ENCODE measurements at regions not wholly inside any gene's neighbourhood (a gene's known extent, or its start where the extent isn't known, plus 50 kb on each side); places are given as distances from the start of the nearest gene placed in this dataset.
"Not testable (repeated sequence)": the region's sequence is repeated elsewhere in the genome, so short reads cannot be mapped to it uniquely, and the experiment has no call there.

DNA sequence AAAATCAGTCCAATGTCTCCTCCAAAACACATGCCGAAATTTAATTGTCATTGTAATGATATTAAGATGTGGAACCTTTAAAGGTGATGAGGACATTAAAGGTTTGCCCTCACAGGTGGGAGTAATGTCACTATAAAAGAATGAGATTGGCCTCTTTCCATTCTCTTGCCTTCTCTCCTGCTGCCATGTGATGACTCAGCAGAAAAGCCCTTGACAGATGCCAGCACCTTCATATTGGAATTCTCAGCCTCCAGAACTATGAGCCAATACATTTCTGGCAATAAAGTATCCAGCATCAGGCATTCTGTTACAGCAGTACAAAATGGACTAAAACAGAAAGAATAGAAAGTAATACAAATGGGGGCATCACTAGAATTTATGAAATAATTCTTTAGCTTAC, 609.7 kb downstream of the SLC16A7 start:
- no peak for DNase-seq

DNA sequence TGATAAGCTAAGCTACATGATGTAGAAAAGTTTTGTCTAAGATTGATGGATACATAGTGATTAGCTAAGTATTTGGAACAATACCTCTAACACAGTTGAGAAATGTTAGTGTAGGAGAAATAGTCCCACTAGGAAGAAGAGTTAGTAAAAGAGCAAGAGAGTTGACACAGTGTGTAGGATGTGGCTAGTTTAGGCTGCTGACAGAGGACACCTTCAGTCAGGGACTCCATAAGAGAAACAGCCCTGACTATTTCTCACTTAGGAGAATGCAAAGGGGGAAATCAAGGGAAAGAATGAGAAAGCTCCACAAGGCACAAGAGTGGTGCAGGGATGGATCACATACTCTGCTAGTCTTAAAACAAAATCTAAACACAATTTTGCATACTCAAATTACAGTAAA, 613.7 kb downstream of the SLC16A7 start:
- DNase-seq = no peak

DNA sequence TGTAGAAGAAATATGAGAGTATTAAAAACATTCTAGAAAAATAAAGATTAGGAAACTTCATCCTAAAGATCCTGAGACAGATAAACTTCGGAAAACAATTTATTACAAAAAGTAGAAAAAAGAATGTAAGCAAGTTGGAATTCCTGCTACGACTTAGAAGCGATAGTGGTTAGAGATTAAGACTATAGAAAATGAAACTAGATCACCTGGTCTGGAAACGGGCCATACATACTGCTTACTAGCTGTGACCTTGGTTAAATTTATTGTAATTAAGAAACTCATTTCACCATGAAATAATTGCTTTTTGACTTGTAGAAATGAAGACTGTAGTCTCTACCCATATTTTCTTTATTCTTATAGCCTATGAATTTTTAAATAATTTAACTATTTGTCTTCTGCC, 614.1 kb downstream of the SLC16A7 start:
- DNase-seq = no peak

DNA sequence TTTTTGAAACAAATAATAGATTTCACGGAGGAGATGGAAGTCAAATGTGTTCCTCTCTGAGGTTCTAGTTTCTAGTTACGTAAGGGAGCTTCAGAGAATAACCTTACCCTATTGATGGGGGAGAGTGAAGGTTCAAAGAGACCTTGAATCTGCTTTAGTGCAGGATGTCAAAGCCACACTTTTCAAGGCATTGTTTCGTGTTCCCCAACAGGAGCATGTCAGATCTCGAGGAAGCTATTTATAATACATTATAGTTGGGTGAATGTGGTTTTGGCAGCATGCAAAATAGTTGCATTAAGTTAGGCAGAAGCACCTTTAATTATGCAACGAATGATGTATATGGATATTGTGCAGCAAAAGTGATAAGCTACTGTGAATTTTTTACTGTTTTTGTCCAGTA, 614.9 kb downstream of the SLC16A7 start:
- DNase-seq = no peak

DNA sequence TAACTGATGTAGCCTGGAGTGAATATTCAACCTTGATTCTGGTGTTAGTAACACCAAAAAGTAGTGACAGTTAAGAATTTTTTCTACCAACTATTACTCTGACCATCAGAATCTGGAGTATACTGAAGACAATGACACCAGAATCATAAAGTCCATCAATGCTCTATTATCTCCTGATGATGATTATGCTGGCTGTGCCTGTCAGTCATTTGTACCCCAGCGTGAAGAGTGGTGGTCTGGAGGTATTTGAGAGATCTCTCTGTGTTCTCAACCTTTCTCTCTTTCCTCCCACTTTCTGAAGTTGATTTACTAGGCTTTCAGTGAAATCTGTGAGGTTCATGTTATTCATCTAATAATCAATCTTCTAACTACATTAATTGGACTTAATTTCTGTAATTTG, 615.4 kb downstream of the SLC16A7 start:
- DNase-seq = no peak

DNA sequence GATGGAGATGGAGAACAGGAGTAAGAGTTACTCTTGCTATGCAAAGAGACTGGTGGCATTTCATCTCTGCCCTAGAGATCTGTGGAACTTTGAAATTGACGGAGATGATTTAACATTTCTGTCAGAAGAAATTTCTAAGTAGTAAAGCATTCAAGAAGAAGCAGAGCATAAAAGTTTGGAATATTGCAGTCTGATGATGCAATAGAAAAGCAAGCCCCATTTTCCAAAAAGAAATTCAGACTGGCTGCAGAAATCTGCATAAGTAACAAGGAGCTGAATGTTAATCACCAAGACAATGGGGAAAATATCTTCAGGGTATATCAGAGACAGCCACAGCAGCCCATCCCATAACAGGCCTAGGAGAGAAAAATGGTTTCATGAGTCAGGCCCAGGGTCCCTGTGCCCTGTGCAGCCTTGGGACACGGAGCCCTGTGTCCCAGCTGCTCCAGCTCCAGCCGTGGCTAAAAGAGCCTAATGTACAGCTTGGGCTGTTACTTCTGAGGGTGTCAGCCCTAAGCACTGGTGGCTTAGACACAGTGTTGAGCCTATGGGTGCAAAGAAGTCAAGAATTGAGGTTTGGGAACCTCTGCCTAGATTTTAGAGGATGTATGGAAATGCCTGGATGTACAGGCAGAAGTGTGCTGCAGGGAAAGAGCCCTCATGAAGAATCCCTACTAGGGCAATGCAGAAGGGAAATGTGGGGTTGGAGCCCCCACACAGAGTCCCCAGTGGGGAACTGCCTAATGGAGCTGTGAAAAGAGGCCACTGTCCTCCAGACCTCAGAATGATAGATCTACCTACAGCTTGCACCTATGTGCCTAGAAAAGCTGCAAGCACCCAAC, 616.6 kb downstream of the SLC16A7 start:
- no peak for DNase-seq

DNA sequence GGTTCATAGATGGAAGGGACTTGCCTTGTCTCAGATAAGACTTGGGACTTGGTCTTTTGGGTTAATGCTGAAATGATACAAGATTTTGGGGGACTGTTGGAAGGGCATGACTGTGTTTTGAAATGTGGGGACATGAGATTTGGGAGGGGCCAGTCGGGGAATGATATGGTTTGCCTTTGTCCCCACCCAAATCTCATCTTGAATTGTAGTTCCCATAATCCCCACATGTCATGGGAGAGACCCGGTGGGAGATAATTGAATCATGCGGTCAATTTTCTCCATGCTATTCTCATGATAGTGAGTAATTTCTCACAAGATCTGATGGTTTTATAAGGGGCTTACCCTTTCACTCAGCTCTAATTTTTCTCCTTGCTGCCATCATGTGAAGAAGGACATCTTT, 617.4 kb downstream of the SLC16A7 start:
- not testable (repeated sequence) for DNase-seq

DNA sequence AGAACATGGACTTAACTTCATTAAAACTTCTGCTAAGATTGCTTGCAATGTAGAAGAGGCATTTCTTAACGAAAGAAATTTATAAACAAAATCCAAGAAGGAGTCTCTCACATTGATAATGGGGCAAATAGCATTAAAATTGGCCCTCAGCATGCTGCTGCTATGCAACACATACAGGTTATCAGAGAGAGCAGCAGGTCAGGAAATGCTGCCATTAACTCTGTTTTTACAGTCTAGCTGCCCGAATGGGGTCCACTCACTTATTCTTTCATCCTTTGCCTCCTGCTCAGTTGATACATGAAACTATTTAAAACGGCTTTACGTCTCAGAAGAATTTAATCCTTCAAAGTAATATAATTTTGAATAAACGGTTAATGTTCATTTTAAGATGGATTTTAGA, 620.4 kb downstream of the SLC16A7 start:
- DNase-seq = no peak

DNA sequence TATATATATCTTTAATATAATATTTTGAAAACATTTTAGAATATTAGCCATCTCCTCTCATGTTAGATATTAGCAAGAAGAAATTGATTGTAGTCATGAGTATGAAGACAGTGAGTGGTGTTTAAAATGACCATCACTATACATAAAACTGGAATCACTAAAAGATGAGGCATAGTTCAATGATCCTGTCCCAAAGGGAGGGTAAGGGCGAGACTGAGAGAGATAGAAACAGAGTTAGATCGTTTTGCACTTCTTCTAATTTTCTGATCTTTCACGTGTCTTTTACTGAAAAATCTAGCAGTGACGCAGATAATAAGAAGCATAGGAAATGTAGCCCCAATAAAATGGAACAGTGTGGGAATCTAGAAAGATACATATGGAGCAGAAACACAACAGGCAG, 627.4 kb downstream of the SLC16A7 start:
- no peak for DNase-seq

DNA sequence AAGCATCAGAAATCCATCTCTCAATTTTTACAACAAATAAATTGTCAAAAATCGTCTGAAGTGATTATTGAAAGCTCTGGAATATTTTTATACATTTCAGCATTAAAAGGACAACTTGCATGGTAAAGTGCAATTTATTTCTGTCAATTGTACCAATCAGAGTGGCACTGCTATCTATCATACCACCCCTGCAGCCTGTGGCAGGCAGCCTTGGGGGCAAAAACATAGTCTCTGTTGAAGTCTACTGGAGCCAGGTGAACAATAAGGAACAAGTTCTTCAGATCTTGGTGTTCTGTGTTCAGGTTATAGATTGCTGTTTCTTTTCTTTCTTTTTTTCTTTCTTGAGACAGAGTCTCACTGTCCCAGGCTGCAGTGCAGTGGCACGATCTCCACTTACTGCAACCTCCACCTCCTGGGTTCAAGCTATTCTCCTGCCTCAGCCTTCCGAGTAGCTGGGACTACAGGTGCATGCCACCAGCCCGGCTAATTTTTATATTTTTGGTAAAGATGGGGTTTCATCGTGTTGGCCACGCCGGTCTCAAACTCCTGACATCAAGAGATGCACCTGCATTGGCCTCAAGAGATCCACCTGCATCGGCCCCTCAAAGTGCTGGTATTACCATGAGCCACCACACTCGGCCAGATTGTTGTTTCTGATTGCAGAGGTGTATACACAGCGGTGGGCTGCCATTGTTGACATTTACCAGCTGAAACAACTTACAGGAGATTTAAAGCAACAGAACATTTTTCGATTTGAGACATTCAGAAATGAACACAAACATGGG, 629.6 kb downstream of the SLC16A7 start:
- no peak for DNase-seq

DNA sequence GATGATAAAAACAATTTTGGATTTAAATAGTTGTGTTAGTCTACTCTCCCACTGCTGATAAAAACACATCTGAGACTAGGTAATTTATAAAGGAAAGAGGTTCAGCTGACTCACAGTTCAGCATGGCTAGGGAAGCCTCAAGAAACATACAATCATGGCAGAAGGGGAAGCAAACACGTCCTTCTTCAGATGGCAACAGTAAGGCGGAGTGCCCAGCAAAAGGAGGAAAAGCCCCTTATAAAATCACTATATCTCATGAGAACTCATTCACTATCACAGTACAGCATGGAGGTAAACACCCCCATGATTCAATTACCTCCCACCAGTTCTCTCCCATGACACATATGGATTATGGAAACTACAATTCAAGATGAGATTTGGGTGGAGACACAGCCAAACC, 632.1 kb downstream of the SLC16A7 start:
- no peak for DNase-seq

DNA sequence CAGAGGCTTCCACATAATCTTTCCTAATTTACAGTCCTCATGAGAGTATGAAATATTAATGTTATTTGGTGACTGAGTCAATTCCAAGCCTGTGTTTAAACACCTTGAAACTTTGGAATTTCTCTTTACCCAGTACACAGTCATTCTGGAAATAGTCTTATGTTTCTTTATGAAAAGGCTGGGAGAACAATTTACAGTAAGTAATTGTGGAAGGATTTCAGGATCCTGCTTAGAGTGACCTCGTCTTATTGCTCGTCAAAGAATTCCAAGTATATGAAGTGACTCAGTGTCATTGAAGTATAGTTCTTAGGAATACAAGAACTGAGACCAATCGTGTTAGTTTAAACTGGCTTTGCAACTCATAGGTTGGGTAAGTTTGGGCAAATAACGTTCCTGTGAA, 634.2 kb downstream of the SLC16A7 start:
- DNase-seq = no peak

DNA sequence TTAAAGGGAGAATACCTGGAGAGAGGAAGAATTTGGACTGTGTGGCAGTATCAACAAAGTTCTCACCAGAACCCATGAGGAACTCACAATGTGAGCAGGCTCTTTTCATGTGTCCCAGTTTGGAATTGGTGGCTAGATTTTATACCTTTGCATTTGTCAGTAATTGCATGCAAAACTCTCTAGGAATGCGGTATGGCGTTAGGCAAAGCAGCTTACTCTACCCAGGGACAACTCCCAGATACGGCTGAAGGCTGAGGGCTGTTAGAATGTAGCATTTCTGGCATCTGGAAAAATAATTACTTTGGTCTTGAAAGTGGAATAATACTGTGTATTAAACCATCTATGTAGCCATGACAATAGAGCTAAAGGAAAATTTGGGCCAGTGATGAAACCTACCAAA, 635.5 kb downstream of the SLC16A7 start:
- DNase-seq = no peak

DNA sequence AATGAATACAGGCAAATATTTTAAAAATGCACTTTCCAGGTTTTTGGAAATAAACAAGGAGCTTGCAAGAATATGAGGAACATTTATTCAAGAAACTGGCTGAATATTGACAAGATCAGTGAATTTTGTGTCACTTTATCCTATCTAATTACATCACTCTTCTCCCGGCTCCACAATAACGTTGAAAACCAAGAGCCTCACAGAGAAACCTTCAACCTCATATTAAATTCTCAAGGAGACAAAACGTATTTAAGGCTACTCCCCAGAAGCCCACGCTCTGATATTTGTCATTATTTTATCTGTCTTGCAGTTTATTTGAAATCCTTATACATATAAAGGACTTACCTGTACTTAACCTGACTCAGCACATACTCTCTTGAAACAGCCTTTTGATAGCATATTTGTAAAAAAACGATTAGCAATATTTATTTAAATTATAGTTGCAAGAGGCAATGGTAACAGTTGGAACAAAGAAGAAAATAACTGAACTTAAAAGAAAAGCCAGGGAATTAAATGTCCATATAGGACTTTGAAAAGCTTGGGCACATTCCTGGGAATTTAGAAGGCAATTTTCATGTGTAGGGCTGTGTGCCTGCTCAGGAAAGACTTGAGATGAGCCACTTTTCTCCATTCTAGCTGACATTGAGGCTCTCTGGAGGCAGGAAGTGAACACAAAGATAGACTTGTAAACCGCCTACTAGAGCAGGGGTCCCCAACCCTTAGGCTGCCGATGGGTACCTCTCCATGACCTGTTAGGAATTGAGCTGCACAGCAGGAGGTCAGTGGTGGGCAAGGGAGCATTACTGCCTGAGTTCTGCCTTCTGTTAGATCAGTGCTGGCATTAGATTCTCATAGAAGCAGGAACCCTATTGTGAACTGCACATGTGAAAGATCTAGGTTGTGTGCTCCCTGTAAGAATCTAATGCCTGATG, 636.4 kb downstream of the SLC16A7 start:
- no peak for DNase-seq

DNA sequence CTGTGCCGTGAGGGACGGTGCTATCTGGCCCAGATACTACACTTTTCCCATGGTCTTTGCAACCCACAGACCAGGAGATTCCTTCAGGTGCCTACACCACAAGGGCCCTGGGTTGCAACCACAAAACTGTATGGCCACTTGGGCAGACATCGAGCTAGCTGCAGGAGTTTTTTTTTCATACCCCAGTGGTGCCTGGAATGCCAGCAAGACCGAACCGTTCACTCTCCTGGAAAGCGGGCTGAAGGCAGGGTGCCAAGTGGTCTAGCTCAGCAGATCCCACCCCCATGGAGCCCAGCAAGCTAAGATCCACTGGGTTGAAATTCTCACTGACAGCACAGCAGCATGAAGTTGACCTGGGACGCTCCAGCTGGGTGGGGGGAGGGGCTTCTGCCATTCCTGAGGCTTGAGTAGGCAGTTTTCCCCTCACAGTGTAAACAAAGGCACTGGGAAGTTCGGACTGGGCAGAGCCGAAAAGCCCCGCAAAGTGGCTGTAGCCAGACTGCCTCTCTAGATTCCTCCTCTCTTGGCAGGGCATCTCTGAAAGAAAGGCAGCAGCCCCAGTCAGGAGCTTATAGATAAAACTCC, 638.9 kb downstream of the SLC16A7 start:
- not testable (repeated sequence) for DNase-seq

DNA sequence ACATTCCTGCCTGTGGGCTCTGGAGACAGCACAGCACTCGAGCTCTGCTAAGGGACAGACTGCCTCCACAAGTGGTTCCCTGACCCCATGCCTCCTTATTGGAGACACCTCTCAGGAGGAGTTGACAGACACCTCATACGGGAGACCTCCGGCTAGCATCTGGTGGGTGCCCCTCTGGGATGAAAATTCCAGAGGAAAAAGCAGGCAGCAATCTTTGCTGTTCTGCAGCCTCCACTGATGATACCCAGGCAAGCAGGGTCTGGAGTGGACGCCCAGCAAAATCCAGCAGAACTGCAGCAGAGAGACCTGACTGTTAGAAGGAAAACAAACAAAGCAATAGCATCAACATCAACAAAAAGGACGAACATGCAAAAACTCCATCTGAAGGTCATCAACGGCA, 639.4 kb downstream of the SLC16A7 start:
- DNase-seq = no peak

DNA sequence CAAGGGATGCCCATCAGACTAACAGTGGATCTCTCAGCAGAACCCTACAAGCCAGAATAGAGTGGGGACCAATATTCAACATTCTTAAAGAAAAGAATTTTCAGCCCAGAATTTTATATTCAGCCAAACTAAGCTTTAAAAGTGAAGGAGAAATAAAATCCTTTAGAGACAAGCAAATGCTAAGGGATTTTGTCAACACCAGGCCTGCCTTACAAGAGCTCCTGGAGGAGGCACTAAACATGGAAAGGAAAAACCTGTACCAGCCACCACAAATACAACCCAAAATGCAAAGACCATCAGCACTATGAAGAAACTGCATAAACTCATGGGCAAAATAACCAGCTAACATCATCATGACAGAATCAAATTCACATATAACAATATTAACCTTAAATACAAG, 640.6 kb downstream of the SLC16A7 start:
- not testable (repeated sequence) for DNase-seq

DNA sequence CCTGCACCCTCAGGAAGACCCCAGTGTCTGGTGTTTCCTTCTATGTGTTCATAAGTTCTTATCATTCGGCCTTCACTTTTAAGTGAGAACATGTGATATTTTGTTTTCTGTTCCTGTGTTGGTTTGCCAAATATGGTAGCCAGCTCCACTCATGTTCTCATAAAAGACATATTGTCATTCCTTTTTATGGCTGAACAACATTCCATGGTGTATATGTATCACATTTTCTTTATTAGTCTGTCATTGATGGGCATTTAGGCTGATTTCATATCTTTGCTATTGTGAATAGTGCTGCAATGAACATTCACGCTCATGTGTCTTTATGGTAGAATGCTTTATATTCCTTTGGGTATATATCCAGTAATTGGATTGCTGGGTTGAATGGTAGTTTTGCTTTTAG, 645.1 kb downstream of the SLC16A7 start:
- DNase-seq = no peak

DNA sequence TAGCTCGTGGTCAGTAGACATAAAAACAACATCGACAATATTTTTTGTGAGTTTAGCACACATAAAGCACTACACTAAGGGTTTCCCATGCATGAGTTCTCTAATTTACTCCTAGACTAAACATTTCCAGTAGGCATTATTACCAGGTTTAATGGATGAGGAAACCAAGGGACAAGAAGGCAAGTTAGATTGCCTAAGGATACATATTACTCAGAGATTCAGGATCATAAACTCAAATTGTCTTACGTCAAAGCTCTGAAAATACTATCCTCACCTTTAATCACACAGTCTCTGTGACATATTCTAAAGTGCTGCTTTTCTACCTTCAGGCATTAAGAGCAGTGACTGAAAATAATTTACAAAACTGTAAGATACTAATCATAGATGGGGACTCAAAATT, 655.3 kb downstream of the SLC16A7 start:
- DNase-seq = no peak

DNA sequence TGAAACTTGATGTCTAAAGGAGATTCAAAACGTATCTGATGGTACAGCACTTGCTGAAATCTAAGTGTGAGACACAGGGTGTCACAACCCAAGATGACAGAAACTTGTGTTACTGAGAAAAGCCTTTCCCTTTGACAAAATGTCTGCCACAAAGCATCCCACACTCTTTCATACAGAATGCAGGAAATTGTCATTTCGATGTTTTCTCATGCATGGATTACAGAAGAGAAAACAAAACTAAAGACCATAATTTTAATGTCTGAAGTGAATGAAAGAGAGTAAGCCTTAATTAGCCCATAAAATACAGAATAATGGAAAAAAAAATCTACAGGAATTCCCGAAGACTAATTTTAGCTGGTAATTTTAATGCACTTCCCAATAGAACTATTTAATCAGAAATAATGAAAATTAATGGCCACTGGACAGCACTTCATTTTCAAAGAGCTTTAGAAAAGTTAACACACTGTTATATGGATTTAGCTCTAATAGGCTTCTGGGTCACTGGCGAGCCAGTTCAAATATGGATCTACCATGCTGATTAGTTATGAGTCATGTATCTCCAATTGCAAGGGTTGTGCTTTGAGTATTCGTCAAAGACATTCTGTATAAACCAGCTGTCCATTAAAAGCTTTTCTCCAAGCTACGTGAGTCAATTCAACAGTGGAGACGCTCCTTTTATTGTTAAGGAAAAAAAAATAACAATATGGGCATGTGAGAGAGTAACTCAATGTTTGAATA, 656.7 kb downstream of the SLC16A7 start:
- DNase-seq = no peak

DNA sequence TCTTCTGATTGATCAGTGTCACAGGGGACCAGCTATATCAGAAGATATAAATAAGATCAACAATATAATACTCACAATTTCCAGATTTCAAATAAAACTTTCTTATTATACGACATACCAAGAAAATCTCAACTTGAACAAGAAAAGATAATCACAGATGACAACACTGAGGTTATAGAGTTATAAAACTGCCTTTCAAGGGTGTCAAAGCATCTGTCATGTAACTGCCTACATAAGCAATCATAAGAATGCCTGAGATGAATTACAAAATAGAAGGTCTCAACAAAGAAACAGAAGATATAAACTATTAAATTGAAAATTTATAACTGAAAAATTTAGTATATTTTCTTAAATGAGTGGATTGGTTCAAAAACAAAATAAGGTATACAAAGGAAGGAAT, 659.2 kb downstream of the SLC16A7 start:
- DNase-seq = no peak

DNA sequence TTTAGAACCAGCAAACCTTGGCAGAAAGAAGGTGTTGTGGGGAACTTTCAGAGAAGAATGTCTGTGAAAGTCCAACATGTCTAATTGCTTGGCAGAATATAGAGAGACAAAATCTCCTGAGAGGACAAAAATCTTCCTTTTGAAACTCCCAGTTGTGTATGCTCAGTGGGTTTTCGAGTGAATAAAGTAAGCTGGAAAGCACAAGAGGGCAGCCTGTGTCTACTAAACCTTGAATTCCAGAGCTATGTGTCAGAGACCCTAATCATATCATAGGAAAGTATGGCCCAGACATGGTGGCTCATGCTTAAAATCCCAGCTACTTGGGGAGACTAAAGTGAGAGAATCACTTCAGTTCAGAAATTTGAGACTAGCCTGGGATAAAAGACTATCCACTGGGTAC, 661.2 kb downstream of the SLC16A7 start:
- no peak for DNase-seq

Measured in activated T-cell treated with anti-CD3 and anti-CD28 coated beads for 4 hours (primary cell).